CD14-positive monocyte (primary cell): ENCODE measurements at regions not wholly inside any gene's neighbourhood (a gene's known extent, or its start where the extent isn't known, plus 50 kb on each side); places are given as distances from the start of the nearest gene placed in this dataset.
"Not testable (repeated sequence)": the region's sequence is repeated elsewhere in the genome, so short reads cannot be mapped to it uniquely, and the experiment has no call there.

ENCODE experiments used
- DNase-seq, 3 donors: peaks; one replicate each; pipeline ENCODE4 v3.0.0-alpha.2; 2011 to 2022
- H2AFZ ChIP-seq: 2 replicates; pipeline ENCODE4 v1.6.0; 2012; ENCODE audit warnings: mild to moderate bottlenecking, low read depth, low read length, inconsistent platforms; ENCODE audit not compliant: insufficient read depth, poor library complexity, severe bottlenecking
- H3K27ac ChIP-seq, 2 donors: 1 replicate in 1 of 2; 2 replicates in 1 of 2; pipeline ENCODE4 v1.5.1; 2012 to 2013; ENCODE audit warnings: low read length in 2 of 2, control low read depth in 1 of 2, inconsistent platforms in 1 of 2, low read depth in 1 of 2, mild to moderate bottlenecking in 1 of 2
- H3K27me3 ChIP-seq, 2 donors: one replicate each; pipeline versions ENCODE4 v1.6.0 to v1.6.1; 2011 to 2013; ENCODE audit warnings: low read length in 2 of 2; ENCODE audit not compliant: control insufficient read depth in 2 of 2, insufficient read depth in 2 of 2
- H3K36me3 ChIP-seq, 2 donors: replicated peaks in 1 of 2; 1 replicate in 1 of 2; 2 replicates in 1 of 2; pipeline versions ENCODE4 v1.5.1 to v1.6.1; 2012 to 2013; ENCODE audit warnings: low read length in 2 of 2, control low read depth in 1 of 2, inconsistent platforms in 1 of 2, mild to moderate bottlenecking in 1 of 2; ENCODE audit not compliant: insufficient read depth in 2 of 2, control insufficient read depth in 1 of 2
- H3K4me1 ChIP-seq, 2 donors: 1 replicate in 1 of 2; 2 replicates in 1 of 2; pipeline versions ENCODE4 v1.5.1 to v1.6.1; 2012 to 2013; ENCODE audit warnings: low read length in 2 of 2, control low read depth in 1 of 2, inconsistent platforms in 1 of 2, mild to moderate bottlenecking in 1 of 2, moderate library complexity in 1 of 2; ENCODE audit not compliant: insufficient read depth in 2 of 2, control insufficient read depth in 1 of 2
- H3K4me2 ChIP-seq: replicated peaks from 2 replicates; pipeline ENCODE3; 2012; ENCODE audit warnings: low read length, moderate library complexity, mild to moderate bottlenecking; ENCODE audit not compliant: poor library complexity, severe bottlenecking; ENCODE audit errors: extremely low read depth
- H3K4me3 ChIP-seq, 3 experiments: fragments of 200-600 bp in 1 of 3; sonication (generic) in 1 of 3; replicated peaks in 1 of 3; 1 replicate in 2 of 3; 2 replicates in 1 of 3; pipeline ENCODE4 v1.5.1; 2011 to 2013; ENCODE audit warnings: low read length in 3 of 3, mild to moderate bottlenecking in 3 of 3, control low read depth in 2 of 3, low read depth in 2 of 3, inconsistent platforms in 1 of 3, moderate library complexity in 1 of 3
- H3K79me2 ChIP-seq: 2 replicates; pipeline ENCODE4 v1.6.0; 2012; ENCODE audit warnings: mild to moderate bottlenecking, control low read depth, inconsistent platforms, low read length, moderate library complexity; ENCODE audit not compliant: insufficient read depth
- H3K9ac ChIP-seq: 2 replicates; pipeline ENCODE4 v1.6.0; 2017; ENCODE audit warnings: low read length, mild to moderate bottlenecking; ENCODE audit not compliant: insufficient read depth, poor library complexity, severe bottlenecking
- H3K9me3 ChIP-seq, 2 donors: replicated peaks in 1 of 2; 1 replicate in 1 of 2; 2 replicates in 1 of 2; pipeline versions ENCODE4 v1.5.1 to v1.6.1; 2012 to 2013; ENCODE audit warnings: low read length in 2 of 2, control low read depth in 1 of 2; ENCODE audit not compliant: control insufficient read depth in 1 of 2, insufficient read depth in 1 of 2
- H4K20me1 ChIP-seq: 2 replicates; pipeline ENCODE4 v1.6.0; 2012; ENCODE audit warnings: mild to moderate bottlenecking, low read length, control low read depth, moderate library complexity; ENCODE audit not compliant: insufficient read depth
- H3K27ac Mint-ChIP-seq, 7 donors: one replicate each; pipeline ENCODE4 v1.8.0; 2020; ENCODE audit warnings: mild to moderate bottlenecking in 7 of 7, mixed read lengths in 7 of 7, moderate library complexity in 6 of 7, inconsistent platforms in 2 of 7
- H3K27me3 Mint-ChIP-seq, 3 donors: one replicate each; pipeline ENCODE4 v1.8.0; 2021 to 2022; ENCODE audit warnings: low read depth in 3 of 3, mild to moderate bottlenecking in 3 of 3, mixed read lengths in 3 of 3, moderate library complexity in 3 of 3, inconsistent platforms in 1 of 3
- H3K36me3 Mint-ChIP-seq, 2 donors: one replicate each; pipeline ENCODE4 v1.8.0; 2020; ENCODE audit warnings: mixed read lengths in 2 of 2, inconsistent platforms in 1 of 2, mild to moderate bottlenecking in 1 of 2
- H3K4me1 Mint-ChIP-seq: one replicate; pipeline ENCODE4 v1.8.0; 2020; ENCODE audit warnings: mild to moderate bottlenecking, mixed read lengths
- H3K4me3 Mint-ChIP-seq, 2 donors: one replicate each; pipeline ENCODE4 v1.8.0; 2020; ENCODE audit warnings: mild to moderate bottlenecking in 2 of 2, mixed read lengths in 2 of 2, moderate library complexity in 1 of 2
- H3K9me3 Mint-ChIP-seq, 7 donors: one replicate each; pipeline ENCODE4 v1.8.0; 2020 to 2022; ENCODE audit warnings: mixed read lengths in 7 of 7, mild to moderate bottlenecking in 6 of 7, moderate library complexity in 6 of 7, inconsistent platforms in 2 of 7
- CTCF ChIP-seq: fragments of 200-600 bp; IDR thresholded peaks from one replicate; pipeline ENCODE4 v1.8.0; 2022; ENCODE audit warnings: antibody characterized with exemption, mild to moderate bottlenecking
- WGBS: methylation state at CpG from one replicate; pipeline ENCODE4 v1.1.5; 2013; ENCODE audit warnings: missing lambda C conversion rate; ENCODE audit not compliant: insufficient coverage; 5-methylcytosine and 5-hydroxymethylcytosine counted together
- intact Hi-C, 2 donors: fragments of 100-400 bp; cut with micrococcal nuclease; formaldehyde crosslinking; loops; one replicate each; pipeline versions ENCODE4 v1.15.0 to v1.15.1; 2023

GRCh38 chr16:52113533-52114183, 433.3 kb downstream of the TOX3 start:
- Mint-ChIP-seq H3K27me3 (no peaks in the 10 kb centered on the region), H3K36me3 (no peaks in the 10 kb centered on the region), H3K9me3 (peaks cover 0 to 6% (median 1%) of the 10 kb centered on the region in 7 donors), H3K4me3 (no peak overlapping the region), H3K4me1 (no peaks in the 10 kb centered on the region), H3K27ac (no peak overlapping the region)
- H3K79me2 ChIP-seq, result no peaks in the 10 kb centered on the region
- H2AFZ ChIP-seq, result no peak overlapping the region
- no peak overlapping the region for H3K4me2 ChIP-seq
- no peaks in the 10 kb centered on the region for H3K27me3 ChIP-seq
- no peaks in the 10 kb centered on the region for H3K36me3 ChIP-seq
- intact Hi-C loops, result no loop called here
- H3K9me3 ChIP-seq, result peaks cover 6 to 9% of the 10 kb centered on the region in 2 donors
- no peak overlapping the region for H3K4me3 ChIP-seq
- no peak overlapping the region for H3K27ac ChIP-seq
- H3K9ac ChIP-seq, result no peak overlapping the region
- DNase-seq, result no peak
- no peak for TF ChIP-seq CTCF
- H4K20me1 ChIP-seq, result no peaks in the 10 kb centered on the region
- no CpG with 5 or more reads among the region's 2 CpGs for WGBS
- H3K4me1 ChIP-seq, result no peaks in the 10 kb centered on the region

- not testable (repeated sequence) for H3K4me3 Mint-ChIP-seq, H3K4me1 Mint-ChIP-seq, H3K27me3 Mint-ChIP-seq
These were observed 441.9 kb downstream of the TOX3 start for GRCh38 chr16:52104993-52105392.

More at GRCh38 chr16:52104993-52105392, 441.9 kb downstream of the TOX3 start:
- H4K20me1 ChIP-seq, H3K4me3 ChIP-seq, H3K27ac ChIP-seq, DNase-seq, H3K36me3 ChIP-seq, H3K27me3 ChIP-seq, H3K9ac ChIP-seq, H3K9me3 ChIP-seq, intact Hi-C loops, H3K27ac Mint-ChIP-seq, H3K4me1 ChIP-seq, H2AFZ ChIP-seq, H3K79me2 ChIP-seq, H3K4me2 ChIP-seq, H3K36me3 Mint-ChIP-seq: not testable (repeated sequence)
- WGBS, result 86% methylated on average over 3 of the region's 4 CpGs
- peaks cover 0 to 16% (median 5%) of the 10 kb centered on the region in 7 donors for H3K9me3 Mint-ChIP-seq
